GM12875 (cell line): ENCODE measurements at regions not wholly inside any gene's neighbourhood (a gene's known extent, or its start where the extent isn't known, plus 50 kb on each side); places are given as distances from the start of the nearest gene placed in this dataset.

Experiments
- H3K4me3 ChIP-seq: one replicate; pipeline ENCODE4 v1.5.1; 2011; ENCODE audit warnings: low read depth, low read length, control low read depth
- CTCF ChIP-seq: IDR thresholded peaks from 2 replicates; pipeline ENCODE4 v1.5.1; 2011; ENCODE audit warnings: low read depth, mild to moderate bottlenecking, control low read depth, inconsistent platforms, low read length, moderate library complexity, borderline replicate concordance; ENCODE audit not compliant: insufficient read depth

DNA sequence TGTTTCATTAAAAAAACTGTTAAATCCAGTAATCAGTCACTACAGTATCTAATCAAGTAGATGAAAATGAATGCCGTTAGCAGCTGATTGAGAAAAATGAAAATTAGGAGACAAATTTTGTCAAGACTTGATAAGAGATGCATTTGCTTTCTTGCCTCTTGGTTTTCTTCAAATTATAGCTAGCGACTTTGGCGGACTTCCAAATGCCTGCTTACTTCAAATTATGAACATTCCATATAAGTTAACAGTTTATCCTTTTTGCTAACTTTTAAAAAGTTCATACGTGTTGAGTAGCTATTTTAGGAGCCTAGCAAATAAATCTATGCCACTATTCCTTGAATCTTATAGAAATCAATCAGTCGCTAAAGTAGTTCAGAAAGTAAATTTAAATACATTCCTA lies 58.8 kb downstream of the PPP4R3C start:
- no peak for TF ChIP-seq CTCF
- H3K4me3 ChIP-seq, result no peak overlapping the region

GRCh38 chrX:27399146-27399456 lies 64.0 kb downstream of the PPP4R3C start:
- TF ChIP-seq CTCF, result no peak
- no peak overlapping the region for H3K4me3 ChIP-seq

GRCh38 chrX:27391623-27392022 lies 71.5 kb downstream of the PPP4R3C start:
- TF ChIP-seq CTCF, result no peak
- H3K4me3 ChIP-seq, result no peak overlapping the region

DNA sequence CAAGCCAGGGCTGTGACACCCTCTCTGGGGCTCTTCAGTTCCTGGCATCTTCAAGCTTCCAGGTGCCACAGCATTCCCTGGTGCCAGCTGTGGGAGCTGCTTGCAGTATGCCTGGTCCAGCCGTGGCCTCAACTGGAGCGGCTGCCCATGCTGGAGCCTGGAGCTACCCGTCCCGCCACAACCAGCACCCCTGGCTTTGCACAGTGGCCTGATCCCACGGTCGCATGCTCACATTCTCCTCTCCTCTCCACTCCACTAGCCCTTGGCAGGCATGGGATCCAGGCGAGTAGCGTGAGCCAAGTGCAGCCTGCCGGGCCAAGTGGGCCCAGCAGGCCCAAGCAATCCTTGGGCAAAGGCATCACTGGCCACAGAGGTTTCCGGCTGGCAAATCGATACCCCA lies 81.7 kb downstream of the PPP4R3C start:
- TF ChIP-seq CTCF, result no peak
- no peak overlapping the region for H3K4me3 ChIP-seq

- H3K4me3 ChIP-seq, result no peak overlapping the region
- TF ChIP-seq CTCF, result no peak
Measured at GRCh38 chrX:27380163-27380845, 82.8 kb downstream of the PPP4R3C start.

DNA sequence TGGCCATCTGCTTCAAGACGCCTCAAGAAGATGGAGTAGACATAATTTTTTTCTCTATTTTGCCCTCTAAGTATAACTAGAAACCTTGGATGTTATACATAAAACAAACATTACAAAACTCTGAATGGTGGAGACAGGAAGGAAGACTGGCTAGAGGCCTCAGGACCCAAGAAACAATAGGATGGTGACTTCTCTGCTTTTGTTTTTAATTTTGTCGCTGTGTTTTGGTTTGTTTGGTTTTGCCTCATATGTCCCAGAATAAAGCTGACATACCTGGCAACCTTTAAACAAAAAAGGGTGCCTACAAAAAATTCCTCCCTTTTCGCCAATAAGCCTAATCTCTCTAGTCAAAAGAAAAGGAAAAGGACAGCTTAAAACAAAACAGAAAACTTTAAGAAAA lies 109.1 kb downstream of the PPP4R3C start:
- H3K4me3 ChIP-seq, result no peak overlapping the region
- TF ChIP-seq CTCF, result no peak

DNA sequence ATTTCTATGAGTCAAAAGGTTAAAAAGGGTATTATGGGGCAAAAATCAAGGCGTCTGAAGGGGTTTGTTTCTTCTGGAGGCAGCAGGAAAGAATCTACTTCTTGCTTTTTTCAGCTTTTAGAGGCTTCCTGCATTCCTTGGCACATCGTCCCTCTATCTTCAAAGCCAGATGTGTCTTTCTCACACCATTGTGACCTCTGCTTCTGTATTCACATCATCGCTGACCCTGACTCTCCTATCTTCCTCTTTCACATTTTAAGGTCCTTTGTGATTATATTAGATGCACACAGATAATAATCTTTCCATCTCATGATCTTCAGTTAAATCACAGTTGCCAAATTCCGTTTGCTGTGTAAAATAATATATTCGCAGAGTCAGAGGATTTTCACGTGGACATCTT lies 112.7 kb downstream of the PPP4R3C start:
- H3K4me3 ChIP-seq, result no peak overlapping the region
- no peak for TF ChIP-seq CTCF
